ENCODE measurements at regions not wholly inside any gene's neighbourhood (a gene's known extent, or its start where the extent isn't known, plus 50 kb on each side); places are given as distances from the start of the nearest gene placed in this dataset.
"Not testable (repeated sequence)": the region's sequence is repeated elsewhere in the genome, so short reads cannot be mapped to it uniquely, and the experiment has no call there.

DNA sequence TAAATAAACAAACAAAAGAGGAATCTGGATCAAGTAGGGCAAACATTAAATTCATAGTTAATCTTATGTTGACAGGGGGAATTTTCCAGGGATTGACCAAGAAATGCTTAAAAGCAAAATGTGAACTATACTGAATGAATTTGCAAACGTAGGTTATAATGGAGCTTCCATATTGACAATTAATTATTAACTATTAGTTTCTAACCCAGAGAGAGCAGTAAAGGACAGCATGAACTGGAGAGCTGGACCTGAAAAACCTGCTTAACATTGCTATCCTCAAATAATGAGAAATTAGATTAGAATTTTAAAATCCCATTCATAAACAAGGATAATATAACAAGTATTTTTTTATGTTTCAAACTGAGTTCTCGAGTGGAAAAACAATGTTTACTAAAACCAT lies 1089.6 kb downstream of the DNAJB9 start:
- Histone ChIP-seq H3K27ac (no peak overlapping the region), H3K9me3 (no peaks in the 10 kb centered on the region), H3K4me3 (no peak overlapping the region), H3K36me3 (no peaks in the 10 kb centered on the region), H3K4me1 (no peaks in the 10 kb centered on the region), H3K27me3 (no peaks in the 10 kb centered on the region)
- no peak for TF ChIP-seq POLR2A (IDR thresholded peaks at IDR 0.05)
- TF ChIP-seq, protein P1, sequence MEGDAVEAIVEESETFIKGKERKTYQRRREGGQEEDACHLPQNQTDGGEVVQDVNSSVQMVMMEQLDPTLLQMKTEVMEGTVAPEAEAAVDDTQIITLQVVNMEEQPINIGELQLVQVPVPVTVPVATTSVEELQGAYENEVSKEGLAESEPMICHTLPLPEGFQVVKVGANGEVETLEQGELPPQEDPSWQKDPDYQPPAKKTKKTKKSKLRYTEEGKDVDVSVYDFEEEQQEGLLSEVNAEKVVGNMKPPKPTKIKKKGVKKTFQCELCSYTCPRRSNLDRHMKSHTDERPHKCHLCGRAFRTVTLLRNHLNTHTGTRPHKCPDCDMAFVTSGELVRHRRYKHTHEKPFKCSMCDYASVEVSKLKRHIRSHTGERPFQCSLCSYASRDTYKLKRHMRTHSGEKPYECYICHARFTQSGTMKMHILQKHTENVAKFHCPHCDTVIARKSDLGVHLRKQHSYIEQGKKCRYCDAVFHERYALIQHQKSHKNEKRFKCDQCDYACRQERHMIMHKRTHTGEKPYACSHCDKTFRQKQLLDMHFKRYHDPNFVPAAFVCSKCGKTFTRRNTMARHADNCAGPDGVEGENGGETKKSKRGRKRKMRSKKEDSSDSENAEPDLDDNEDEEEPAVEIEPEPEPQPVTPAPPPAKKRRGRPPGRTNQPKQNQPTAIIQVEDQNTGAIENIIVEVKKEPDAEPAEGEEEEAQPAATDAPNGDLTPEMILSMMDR (IDR thresholded peaks at IDR 0.05 in 4 of 5, conservative IDR thresholded peaks at IDR 0.05 in 1 of 5): no peak
- DNase-seq (no peak), ATAC-seq (no peak)
- intact Hi-C loops (cut with DNase I; ENCODE audit: low total_unique reads): no loop called here
- in situ Hi-C loops (cut with MboI; ENCODE audit: low sequenced_read_pairs in 4 of 4): no loop called here

DNA sequence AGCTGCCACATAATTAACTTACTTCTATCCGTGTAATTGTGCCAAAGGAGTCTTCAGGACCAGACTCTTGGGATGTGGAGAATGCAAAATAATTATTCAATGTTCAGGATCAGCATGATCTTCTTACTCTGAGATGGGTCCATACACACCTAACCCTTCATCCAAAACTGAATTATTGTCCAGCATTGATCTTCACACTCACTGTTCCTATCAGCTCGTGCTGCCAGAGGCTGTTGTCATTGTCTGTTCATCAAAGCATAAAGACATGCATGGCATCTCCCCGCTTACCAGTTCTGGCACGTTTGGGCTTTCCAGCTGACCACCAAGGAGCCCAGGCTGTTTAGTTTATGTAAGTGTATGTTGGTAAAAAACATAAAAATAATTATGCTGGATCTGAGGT lies 1090.7 kb downstream of the DNAJB9 start:
- no peaks in the 10 kb centered on the region for H3K4me1 ChIP-seq
- H3K27ac ChIP-seq: no peak overlapping the region
- no peaks in the 10 kb centered on the region for H3K9me3 ChIP-seq
- no peak for DNase-seq
- in situ Hi-C loops (cut with MboI; ENCODE audit: low sequenced_read_pairs in 4 of 4) (no loop called here), intact Hi-C loops (cut with DNase I; ENCODE audit: low total_unique reads) (no loop called here)
- no peaks in the 10 kb centered on the region for H3K27me3 ChIP-seq
- H3K36me3 ChIP-seq: no peaks in the 10 kb centered on the region
- no peak for ATAC-seq
- no peak overlapping the region for H3K4me3 ChIP-seq
- TF ChIP-seq, protein P1 (IDR thresholded peaks at IDR 0.05 in 4 of 5, conservative IDR thresholded peaks at IDR 0.05 in 1 of 5): no peak
- TF ChIP-seq POLR2A (IDR thresholded peaks at IDR 0.05): no peak

DNA sequence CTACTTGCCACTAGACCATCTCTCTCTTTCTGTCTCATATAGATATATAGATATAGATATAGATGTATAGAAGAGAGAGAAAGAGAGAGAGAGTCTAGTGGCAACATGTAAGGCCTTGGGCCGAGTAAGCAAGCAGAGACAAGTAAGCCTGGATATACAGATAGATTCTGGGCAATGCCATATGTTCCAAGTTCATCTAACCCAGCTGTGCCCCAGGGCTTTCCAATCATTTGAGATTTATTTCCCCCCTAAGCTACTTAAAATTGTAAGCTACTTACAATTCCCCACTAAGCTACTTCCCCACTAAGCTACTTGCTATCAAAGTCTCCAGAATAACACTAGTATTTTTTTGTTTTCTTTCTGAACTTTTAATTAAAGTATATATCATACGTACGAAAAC lies 1094.1 kb downstream of the DNAJB9 start:
- TF ChIP-seq, protein P1 (IDR thresholded peaks at IDR 0.05 in 4 of 5, conservative IDR thresholded peaks at IDR 0.05 in 1 of 5): no peak
- no peak for TF ChIP-seq POLR2A (IDR thresholded peaks at IDR 0.05)
- H3K27me3 ChIP-seq: no peaks in the 10 kb centered on the region
- ATAC-seq (no peak), DNase-seq (no peak)
- H3K27ac ChIP-seq: no peak overlapping the region
- H3K36me3 ChIP-seq: no peaks in the 10 kb centered on the region
- H3K4me3 ChIP-seq: no peak overlapping the region
- H3K9me3 ChIP-seq: no peaks in the 10 kb centered on the region
- intact Hi-C loops (cut with DNase I; ENCODE audit: low total_unique reads): no loop called here
- in situ Hi-C loops (cut with MboI; ENCODE audit: low sequenced_read_pairs in 4 of 4): no loop called here
- no peaks in the 10 kb centered on the region for H3K4me1 ChIP-seq

DNA sequence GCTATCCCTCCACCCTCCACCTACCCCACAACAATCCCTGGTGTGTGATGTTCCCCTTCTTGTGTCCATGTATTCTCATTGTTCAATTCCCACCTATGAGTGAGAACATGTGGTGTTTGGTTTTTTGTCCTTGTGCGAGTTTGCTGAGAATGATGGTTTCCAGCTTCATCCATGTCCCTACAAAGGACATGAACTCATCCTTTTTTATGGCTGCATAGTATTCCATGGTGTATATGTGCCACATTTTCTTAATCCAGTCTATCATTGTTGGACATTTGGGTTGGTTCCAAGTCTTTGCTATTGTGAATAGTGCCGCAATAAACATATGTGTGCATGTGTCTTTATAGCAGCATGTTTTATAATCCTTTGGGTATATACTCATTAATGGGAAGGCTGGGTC lies 1117.6 kb downstream of the DNAJB9 start:
- H3K4me3 ChIP-seq; H3K4me1 ChIP-seq; H3K9me3 ChIP-seq; H3K36me3 ChIP-seq; intact Hi-C loops (cut with DNase I; ENCODE audit: low total_unique reads); ATAC-seq; H3K27me3 ChIP-seq; in situ Hi-C loops (cut with MboI; ENCODE audit: low sequenced_read_pairs in 4 of 4); DNase-seq; H3K27ac ChIP-seq: not testable (repeated sequence)

DNA sequence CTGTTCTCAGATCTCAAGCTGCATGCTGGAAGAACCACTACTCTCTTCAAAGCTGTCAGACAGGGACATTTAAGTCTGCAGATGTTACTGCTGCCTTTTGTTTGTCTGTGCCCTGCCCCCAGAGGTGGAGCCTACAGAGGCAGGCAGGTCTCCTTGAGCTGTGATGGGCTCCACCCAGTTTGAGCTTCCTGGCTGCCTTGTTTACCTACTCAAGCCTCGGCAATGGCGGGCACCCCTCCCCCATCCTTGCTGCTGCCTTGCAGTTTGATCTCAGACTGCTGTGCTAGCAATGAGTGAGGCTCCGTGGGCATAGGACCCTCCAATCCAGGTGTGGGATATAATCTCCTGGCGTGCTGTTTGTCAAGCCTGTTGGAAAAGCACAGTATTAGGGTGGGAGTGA lies 1122.9 kb downstream of the DNAJB9 start:
- ATAC-seq; H3K27ac ChIP-seq; intact Hi-C loops (cut with DNase I; ENCODE audit: low total_unique reads); H3K4me1 ChIP-seq; in situ Hi-C loops (cut with MboI; ENCODE audit: low sequenced_read_pairs in 4 of 4); DNase-seq; H3K27me3 ChIP-seq; H3K9me3 ChIP-seq; H3K4me3 ChIP-seq; H3K36me3 ChIP-seq: not testable (repeated sequence)
